K562 (cell line): ENCODE measurements at regions not wholly inside any gene's neighbourhood (a gene's known extent, or its start where the extent isn't known, plus 50 kb on each side); places are given as distances from the start of the nearest gene placed in this dataset.

Experiments
- ATAC-seq: fragments of 200-7000 bp; cut with Tn5 transposase; 3 replicates; pipeline ENCODE4 v1.9.1; 2020; ENCODE audit warnings: moderate library complexity
- BruUV-seq: library from RNA; stranded (reverse); fragments of 400-500 nt; replicated peaks from 2 replicates; lab custom pipeline; 2021; lab: Mats Ljungman, UMichigan
- CTCF ChIA-PET: fragments of 300-600 bp; formaldehyde crosslinking; extraction: SDS; loops from one replicate; lab custom pipeline; 2021; ENCODE audit warnings: low intra/inter-chr PET ratio; lab: Yijun Ruan, JAX
- POLR2A ChIA-PET: fragments of 300-600, 350-650 bp; sonication (Branson Sonifier 250); formaldehyde crosslinking; extraction: SDS; loops from one replicate; lab custom pipeline; 2021; ENCODE audit warnings: antibody characterized with exemption, inconsistent platforms; lab: Yijun Ruan, JAX
- DNase-seq, 4 experiments: peaks; one replicate each; pipeline versions ENCODE4 v3.0.0 to v3.0.0-alpha.2; 2011 to 2018; ENCODE audit warnings: low spot score in 3 of 4, mixed read lengths in 3 of 4; ENCODE audit errors: extremely low read depth in 1 of 4
- FAIRE-seq: peaks from 2 replicates; lab custom pipeline; 2011; peaks lifted over from hg19 to GRCh38; lab: Jason Lieb, UNC
- H2AFZ ChIP-seq: 2 replicates; pipeline ENCODE4 v1.6.0; 2011; ENCODE audit warnings: low read depth, low read length, control low read depth, inconsistent platforms
- H3K27ac ChIP-seq: fragments of 200-600 bp; 3 replicates; pipeline ENCODE4 v1.8.0; 2011; ENCODE audit warnings: low read depth, mild to moderate bottlenecking, control low read depth, inconsistent platforms, low read length, moderate library complexity, mixed read lengths; ENCODE audit errors: extremely low read depth
- H3K27me3 ChIP-seq, 2 experiments: fragments of 300-600 bp in 1 of 2; 2 replicates in 1 of 2; 3 replicates in 1 of 2; pipeline versions ENCODE4 v1.6.0 to v1.8.0; 2011; ENCODE audit warnings: inconsistent platforms in 2 of 2, low read length in 2 of 2, mild to moderate bottlenecking in 1 of 2, mixed read lengths in 1 of 2, moderate library complexity in 1 of 2; ENCODE audit not compliant: control insufficient read depth in 2 of 2, insufficient read depth in 2 of 2
- H3K36me3 ChIP-seq: fragments of 300-600 bp; 3 replicates; pipeline ENCODE4 v1.8.0; 2011; ENCODE audit warnings: mild to moderate bottlenecking, low read length, inconsistent platforms; ENCODE audit not compliant: control insufficient read depth, insufficient read depth
- H3K4me1 ChIP-seq, 2 experiments: fragments of 200-600 bp in 1 of 2; replicated peaks in 1 of 2; 2 replicates in 1 of 2; 3 replicates in 1 of 2; pipeline versions ENCODE4 v1.5.1 to v1.8.0; 2011; ENCODE audit warnings: inconsistent platforms in 2 of 2, low read length in 2 of 2, mild to moderate bottlenecking in 1 of 2, mixed read lengths in 1 of 2, moderate library complexity in 1 of 2; ENCODE audit not compliant: control insufficient read depth in 2 of 2, insufficient read depth in 2 of 2
- H3K4me2 ChIP-seq: 2 replicates; pipeline ENCODE4 v1.6.1; 2011; ENCODE audit warnings: low read length, control low read depth, inconsistent platforms, mixed read lengths; ENCODE audit not compliant: insufficient read depth
- H3K4me3 ChIP-seq: fragments of 200-600 bp; sonication (generic), shearing (Covaris generic); 2 replicates; pipeline ENCODE4 v1.5.1; 2016; ENCODE audit warnings: control low read depth, inconsistent platforms
- H3K79me2 ChIP-seq: fragments of 200-600 bp; 3 replicates; pipeline ENCODE4 v1.8.0; 2011; ENCODE audit warnings: low read length, inconsistent platforms; ENCODE audit not compliant: control insufficient read depth, insufficient read depth
- H3K9ac ChIP-seq, 2 experiments: 2 replicates each; pipeline versions ENCODE4 v1.6.0 to v1.6.1; 2011; ENCODE audit warnings: low read depth in 2 of 2, low read length in 2 of 2, control low read depth in 1 of 2, inconsistent platforms in 1 of 2, mild to moderate bottlenecking in 1 of 2, mixed read lengths in 1 of 2; ENCODE audit not compliant: insufficient read depth in 1 of 2
- H3K9me1 ChIP-seq: one replicate; pipeline ENCODE4 v1.6.0; 2011; ENCODE audit warnings: inconsistent platforms, mild to moderate bottlenecking, low read length, moderate library complexity; ENCODE audit not compliant: control insufficient read depth, insufficient read depth
- H3K9me3 ChIP-seq: replicated peaks from 2 replicates; pipeline ENCODE4 v1.5.1; 2011; ENCODE audit warnings: low read depth, low read length, inconsistent platforms; ENCODE audit not compliant: control insufficient read depth, insufficient read depth
- H4K20me1 ChIP-seq: replicated peaks from 2 replicates; pipeline ENCODE4 v1.6.1; 2011; ENCODE audit warnings: low read length, inconsistent platforms, mixed read lengths; ENCODE audit not compliant: control insufficient read depth, insufficient read depth
- RBM25 ChIP-seq: fragments of 200-400 bp; formaldehyde crosslinking; IDR thresholded peaks from 2 replicates; pipeline ENCODE4 v1.6.1; 2018; ENCODE audit warnings: low read length, low read depth, moderate library complexity; ENCODE audit not compliant: severe bottlenecking
- ZBTB5 ChIP-seq: fragments of 450-650 bp; IDR thresholded peaks from 2 replicates; pipeline ENCODE4 v1.6.1; 2017; ENCODE audit warnings: antibody characterized with exemption
- WGBS: fragments of 100-300 bp; shearing (Covaris generic); methylation state at CpG from one replicate; pipeline ENCODE4 v1.1.6; 2016; ENCODE audit warnings: low coverage, mixed read lengths; ENCODE audit not compliant: insufficient coverage; ENCODE audit errors: missing lambda C conversion rate; 5-methylcytosine and 5-hydroxymethylcytosine counted together
- in situ Hi-C: fragments of 300-500 bp; cut with MboI; formaldehyde crosslinking; loops from 4 replicates; pipeline ENCODE4 v1.15.0; 2018; ENCODE audit warnings: inconsistent platforms, mixed read lengths
- intact Hi-C: fragments of 100-400 bp; cut with micrococcal nuclease; formaldehyde crosslinking; loops from 2 replicates; pipeline ENCODE4 v1.14.2; 2022

GRCh38 chr12:124389725-124390441 lies 95.0 kb downstream of the RFLNA start:
- in situ Hi-C loops, result no loop called here
- no peaks in the 10 kb centered on the region for H3K79me2 ChIP-seq
- no peak for TF ChIP-seq ZBTB5
- TF ChIP-seq RBM25, result peak; percentile 68
- TF ChIP-seq, all 486 proteins: peak for 1
- Histone ChIP-seq H3K36me3 (peaks cover 25% of the 10 kb centered on the region; the same call in 2 of the 3 replicates), H4K20me1 (no peaks in the 10 kb centered on the region; the same call in 1 of the 2 replicates), H2AFZ (no peak overlapping the region), H3K4me3 (no peak overlapping the region), H3K9me1 (no peaks in the 10 kb centered on the region), H3K4me1 (peaks cover 4 to 65% of the 10 kb centered on the region in 2 experiments), H3K9ac (no peak overlapping the region), H3K27me3 (no peaks in the 10 kb centered on the region), H3K9me3 (no peaks in the 10 kb centered on the region), H3K27ac (no peak overlapping the region), H3K4me2 (no peak overlapping the region)
- no TSS peak for BruUV-seq
- FAIRE-seq, result no peak
- CTCF ChIA-PET, result no interaction called here
- no peak for DNase-seq
- no peak for ATAC-seq
- intact Hi-C loops, result no loop called here
- POLR2A ChIA-PET, result interaction anchor here (1.4 kb wide), 1 partner anchor 9 kb away, joined by 4 read pairs; no protein-coding TSS in a partner anchor
- 86% methylated on average over 11 of the region's 16 CpGs for WGBS
